Liver (tissue), 8 donors: ENCODE measurements at regions not wholly inside any gene's neighbourhood (a gene's known extent, or its start where the extent isn't known, plus 50 kb on each side); places are given as distances from the start of the nearest gene placed in this dataset.

ENCODE experiments used
- DNase-seq: peaks from one replicate; pipeline ENCODE4 v3.0.0-alpha.2; 2017; ENCODE audit warnings: low spot score
- H3K27ac ChIP-seq, 2 donors: one replicate each; pipeline ENCODE4 v1.7.0; 2013; ENCODE audit warnings: inconsistent platforms in 2 of 2, low read length in 2 of 2, control low read depth in 1 of 2, low read depth in 1 of 2, mild to moderate bottlenecking in 1 of 2
- H3K27me3 ChIP-seq, 4 donors: one replicate each; pipeline versions ENCODE4 v1.6.1 to v1.7.0; 2013; ENCODE audit warnings: low read length in 3 of 4, inconsistent platforms in 1 of 4, mild to moderate bottlenecking in 1 of 4, moderate library complexity in 1 of 4; ENCODE audit not compliant: control insufficient read depth in 4 of 4, insufficient read depth in 4 of 4
- H3K36me3 ChIP-seq, 4 donors: one replicate each; pipeline versions ENCODE4 v1.6.1 to v1.7.0; 2013; ENCODE audit warnings: low read length in 3 of 4, mild to moderate bottlenecking in 3 of 4, low read depth in 1 of 4, moderate library complexity in 1 of 4; ENCODE audit not compliant: control insufficient read depth in 4 of 4, insufficient read depth in 3 of 4
- H3K4me1 ChIP-seq, 4 donors: one replicate each; pipeline versions ENCODE4 v1.6.1 to v1.7.0; 2013; ENCODE audit warnings: low read length in 3 of 4, mild to moderate bottlenecking in 3 of 4, moderate library complexity in 1 of 4; ENCODE audit not compliant: control insufficient read depth in 4 of 4, insufficient read depth in 4 of 4
- H3K4me3 ChIP-seq, 3 donors: one replicate each; pipeline versions ENCODE4 v1.6.1 to v1.7.0; 2013; ENCODE audit warnings: low read length in 3 of 3, control low read depth in 1 of 3, low read depth in 1 of 3, mild to moderate bottlenecking in 1 of 3
- H3K9ac ChIP-seq, 2 donors: one replicate each; pipeline ENCODE4 v1.7.0; 2013; ENCODE audit warnings: low read length in 2 of 2, mild to moderate bottlenecking in 2 of 2, moderate library complexity in 2 of 2, control low read depth in 1 of 2, low read depth in 1 of 2
- H3K9me3 ChIP-seq, 4 donors: one replicate each; pipeline versions ENCODE4 v1.6.1 to v1.7.0; 2013; ENCODE audit warnings: low read length in 3 of 4; ENCODE audit not compliant: control insufficient read depth in 4 of 4
- ATF3 ChIP-seq: IDR thresholded peaks from 2 replicates; pipeline ENCODE4 v1.6.1; 2016; ENCODE audit warnings: antibody characterized with exemption
- CTCF ChIP-seq: fragments of 150-350 bp; IDR thresholded peaks from 2 replicates; pipeline ENCODE4 v1.5.1; 2017; ENCODE audit warnings: improper control_type of control experiment, low read depth, low read length; ENCODE audit not compliant: missing input control
- EGR1 ChIP-seq, 2 donors: IDR thresholded peaks; 2 replicates each; pipeline ENCODE4 v1.6.1; 2016 to 2018; ENCODE audit warnings: antibody characterized with exemption in 2 of 2, low read depth in 2 of 2
- FOXA2 ChIP-seq: IDR thresholded peaks from 2 replicates; pipeline ENCODE4 v1.6.1; 2016; ENCODE audit warnings: antibody characterized with exemption
- GABPA ChIP-seq, 2 donors: IDR thresholded peaks in 1 of 2; conservative IDR thresholded peaks in 1 of 2; 2 replicates each; pipeline ENCODE4 v1.6.1; 2016; ENCODE audit warnings: antibody characterized with exemption in 2 of 2, mild to moderate bottlenecking in 1 of 2, moderate library complexity in 1 of 2
- HNF4A ChIP-seq, 2 donors: conservative IDR thresholded peaks; 2 replicates each; pipeline ENCODE4 v1.6.1; 2016; ENCODE audit warnings: antibody characterized with exemption in 2 of 2, mild to moderate bottlenecking in 2 of 2
- HNF4G ChIP-seq: IDR thresholded peaks from 2 replicates; pipeline ENCODE4 v1.6.1; 2016; ENCODE audit warnings: antibody characterized with exemption
- JUND ChIP-seq, 2 donors: IDR thresholded peaks; 2 replicates each; pipeline ENCODE4 v1.6.1; 2016; ENCODE audit warnings: antibody characterized with exemption in 2 of 2
- MAX ChIP-seq: IDR thresholded peaks from 2 replicates; pipeline ENCODE4 v1.6.1; 2016; ENCODE audit warnings: antibody characterized with exemption
- NR2F2 ChIP-seq: IDR thresholded peaks from 2 replicates; pipeline ENCODE4 v1.6.1; 2016; ENCODE audit warnings: antibody characterized with exemption
- RAD21 ChIP-seq, 2 donors: IDR thresholded peaks; 2 replicates each; pipeline ENCODE4 v1.6.1; 2016; ENCODE audit warnings: antibody characterized with exemption in 2 of 2, mild to moderate bottlenecking in 2 of 2
- REST ChIP-seq: IDR thresholded peaks from 2 replicates; pipeline ENCODE4 v1.6.1; 2016; ENCODE audit warnings: antibody characterized with exemption, mild to moderate bottlenecking
- RXRA ChIP-seq, 2 donors: IDR thresholded peaks; 2 replicates each; pipeline ENCODE4 v1.6.1; 2017 to 2018; ENCODE audit warnings: antibody characterized with exemption in 2 of 2, mild to moderate bottlenecking in 1 of 2
- SP1 ChIP-seq: IDR thresholded peaks from 2 replicates; pipeline ENCODE4 v1.6.1; 2018; ENCODE audit warnings: antibody characterized with exemption, mild to moderate bottlenecking
- ZBTB33 ChIP-seq: IDR thresholded peaks from 2 replicates; pipeline ENCODE4 v1.6.1; 2016; ENCODE audit warnings: antibody characterized with exemption
- WGBS: extraction: QIAGEN DNeasy Blood & Tissue Kit; methylation state at CpG from one replicate; pipeline ENCODE4 v1.1.7; 2013; 5-methylcytosine and 5-hydroxymethylcytosine counted together
- donor health status: healthy.
- donor health status: healthy.
- donor health status: healthy.
- donor health status: healthy.
- donor health status: healthy.

- no peak for TF ChIP-seq HNF4A (conservative IDR thresholded peaks at IDR 0.05)
- no peak for TF ChIP-seq RAD21 (IDR thresholded peaks at IDR 0.05)
- no peak for TF ChIP-seq ATF3
- TF ChIP-seq GABPA (IDR thresholded peaks at IDR 0.05 in 1 of 2, conservative IDR thresholded peaks at IDR 0.05 in 1 of 2), result no peak
- no peak for TF ChIP-seq FOXA2
- no peak for TF ChIP-seq HNF4G
- no peak for TF ChIP-seq EGR1 (IDR thresholded peaks at IDR 0.05; ENCODE audit: low read depth in 2 of 2)
- no peak for TF ChIP-seq MAX
- no peak for TF ChIP-seq SP1
- no peak for TF ChIP-seq JUND (IDR thresholded peaks at IDR 0.05)
- no peak for TF ChIP-seq RXRA (IDR thresholded peaks at IDR 0.05)
- no peak for TF ChIP-seq REST
- no peak for TF ChIP-seq NR2F2
Observed at GRCh38 chr16:81163671-81164070, 67.5 kb upstream of the GCSH start.

GRCh38 chr16:81158964-81159363 is 62.8 kb upstream of the GCSH start:
- Histone ChIP-seq H3K4me1 (no peaks in the 10 kb centered on the region), H3K27ac (no peak overlapping the region), H3K27me3 (no peaks in the 10 kb centered on the region), H3K9me3 (no peaks in the 10 kb centered on the region), H3K36me3 (no peaks in the 10 kb centered on the region), H3K9ac (no peak overlapping the region), H3K4me3 (no peak overlapping the region)
- TF ChIP-seq FOXA2 (no peak), CTCF (no peak), NR2F2 (no peak), GABPA (IDR thresholded peaks at IDR 0.05 in 1 of 2, conservative IDR thresholded peaks at IDR 0.05 in 1 of 2) (no peak), HNF4G (no peak), JUND (IDR thresholded peaks at IDR 0.05) (no peak), ATF3 (no peak), ZBTB33 (no peak)
- DNase-seq, result no peak
- WGBS, result 90% methylated on average over 6 of the region's 6 CpGs

More at GRCh38 chr16:81163671-81164070, 67.5 kb upstream of the GCSH start:
- WGBS, result 82% methylated on average over 9 of the region's 9 CpGs
- no peak for DNase-seq
- H3K4me3 ChIP-seq, result no peak overlapping the region
- no peak overlapping the region for H3K27ac ChIP-seq
- H3K4me1 ChIP-seq, result no peaks in the 10 kb centered on the region
- no peaks in the 10 kb centered on the region for H3K27me3 ChIP-seq
- no peak overlapping the region for H3K9ac ChIP-seq
- H3K9me3 ChIP-seq, result no peaks in the 10 kb centered on the region
- no peaks in the 10 kb centered on the region for H3K36me3 ChIP-seq
